ENCODE measurements at regions not wholly inside any gene's neighbourhood (a gene's known extent, or its start where the extent isn't known, plus 50 kb on each side); places are given as distances from the start of the nearest gene placed in this dataset.
A peak's percentile ranks its signal among the peaks of the same experiment; 100 is the strongest.

DNA sequence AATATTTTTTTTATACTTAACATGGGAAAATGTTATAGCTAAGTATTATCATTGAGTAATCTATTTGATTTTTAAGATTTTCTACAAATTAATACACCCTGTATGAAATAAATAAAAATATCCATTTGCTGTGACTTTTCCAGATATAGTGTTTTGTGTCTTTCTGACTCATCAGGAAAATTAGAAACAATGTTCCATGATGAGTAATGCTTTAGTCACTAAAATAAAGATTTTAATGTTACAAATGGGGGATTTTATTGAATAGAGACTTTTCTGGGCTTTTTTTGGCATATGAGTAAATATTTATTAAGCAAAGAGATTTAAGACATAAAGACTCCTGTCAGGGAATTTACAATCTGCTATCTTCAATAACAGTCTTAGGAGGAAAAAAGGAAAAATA, 279.2 kb upstream of the NOCT start:
- Histone ChIP-seq H3K79me2 (ENCODE audit: low read length) (no peaks in the 10 kb centered on the region), H2AFZ (ENCODE audit: low read length) (no peak overlapping the region), H3K27me3 (ENCODE audit: low read length) (no peaks in the 10 kb centered on the region), H3K9me3 (ENCODE audit: low read length) (no peaks in the 10 kb centered on the region), H3K27ac (ENCODE audit: low read length) (peak overlapping the region; percentile 36), H3K4me3 (ENCODE audit: low read length) (no peak overlapping the region), H3K4me2 (ENCODE audit: low read length) (peak overlapping the region; percentile 59), H3K9me2 (replicated peaks; ENCODE audit: low read length) (no peaks in the 10 kb centered on the region), H3F3A (ENCODE audit: low read length, unreplicated experiment) (no peaks in the 10 kb centered on the region), H3K4me1 (ENCODE audit: insufficient read depth, low read length) (peaks cover 15% of the 10 kb centered on the region), H3K9ac (ENCODE audit: low read length) (no peak overlapping the region), H4K20me1 (ENCODE audit: low read length) (no peaks in the 10 kb centered on the region), H3K36me3 (ENCODE audit: low read depth, low read length) (no peaks in the 10 kb centered on the region)
- TF ChIP-seq EZH2phosphoT487 (IDR thresholded peaks at IDR 0.05; ENCODE audit: borderline replicate concordance, low read length) = no peak
- no peak for TF ChIP-seq CTCF (conservative IDR thresholded peaks at IDR 0.05; ENCODE audit: low read depth, low read length)
- TF ChIP-seq EZH2 (IDR thresholded peaks at IDR 0.05; ENCODE audit: low read length, unreplicated experiment) = no peak
- POLR2A ChIA-PET (ENCODE audit: unreplicated experiment) = no interaction called here
- DNase-seq = peak; percentile 62
- intact Hi-C loops (cut with micrococcal nuclease) = no loop called here
- BruUV-seq (replicated peaks) = no TSS peak
- CTCF ChIA-PET = interaction anchor here (0.6 kb wide), 1 partner anchor 53 kb away, joined by 4 read pairs; no protein-coding TSS in a partner anchor
- ATAC-seq = peak; percentile 71

GRCh38 chr4:138734746-138735145, 280.8 kb upstream of the NOCT start:
- no peaks in the 10 kb centered on the region for H3K9me2 ChIP-seq (replicated peaks; ENCODE audit: low read length)
- CTCF ChIA-PET = no interaction called here
- no peak overlapping the region for H3K27ac ChIP-seq (ENCODE audit: low read length)
- DNase-seq (no peak), ATAC-seq (no peak)
- TF ChIP-seq EZH2 (IDR thresholded peaks at IDR 0.05; ENCODE audit: low read length, unreplicated experiment) (no peak), CTCF (conservative IDR thresholded peaks at IDR 0.05; ENCODE audit: low read depth, low read length) (no peak), EZH2phosphoT487 (IDR thresholded peaks at IDR 0.05; ENCODE audit: borderline replicate concordance, low read length) (no peak)
- no peak overlapping the region for H3K4me3 ChIP-seq (ENCODE audit: low read length)
- H3K9me3 ChIP-seq (ENCODE audit: low read length) = no peaks in the 10 kb centered on the region
- POLR2A ChIA-PET (ENCODE audit: unreplicated experiment) = no interaction called here
- H3K4me2 ChIP-seq (ENCODE audit: low read length) = no peak overlapping the region
- H3K4me1 ChIP-seq (ENCODE audit: insufficient read depth, low read length) = peaks cover 15% of the 10 kb centered on the region
- no TSS peak for BruUV-seq (replicated peaks)
- H3K79me2 ChIP-seq (ENCODE audit: low read length) = no peaks in the 10 kb centered on the region
- H3K9ac ChIP-seq (ENCODE audit: low read length) = no peak overlapping the region
- no peaks in the 10 kb centered on the region for H3F3A ChIP-seq (ENCODE audit: low read length, unreplicated experiment)
- no peaks in the 10 kb centered on the region for H3K27me3 ChIP-seq (ENCODE audit: low read length)
- no peaks in the 10 kb centered on the region for H4K20me1 ChIP-seq (ENCODE audit: low read length)
- intact Hi-C loops (cut with micrococcal nuclease) = no loop called here
- H3K36me3 ChIP-seq (ENCODE audit: low read depth, low read length) = no peaks in the 10 kb centered on the region
- H2AFZ ChIP-seq (ENCODE audit: low read length) = no peak overlapping the region

- Histone ChIP-seq H3K27me3 (ENCODE audit: low read length) (0 out of 2 replicates have a peak, but pooled peaks cover 4% of the 10 kb centered on the region), H3K27ac (ENCODE audit: low read length) (no peak overlapping the region), H3K36me3 (ENCODE audit: low read depth, low read length) (no peaks in the 10 kb centered on the region), H3K4me3 (ENCODE audit: low read length) (no peak overlapping the region), H3K9me3 (ENCODE audit: low read length) (no peaks in the 10 kb centered on the region), H3K4me2 (ENCODE audit: low read length) (no peak overlapping the region), H2AFZ (ENCODE audit: low read length) (no peak overlapping the region), H3K4me1 (ENCODE audit: insufficient read depth, low read length) (no peaks in the 10 kb centered on the region), H3K9ac (ENCODE audit: low read length) (no peak overlapping the region), H4K20me1 (ENCODE audit: low read length) (no peaks in the 10 kb centered on the region), H3K79me2 (ENCODE audit: low read length) (no peaks in the 10 kb centered on the region), H3F3A (ENCODE audit: low read length, unreplicated experiment) (no peaks in the 10 kb centered on the region), H3K9me2 (replicated peaks; ENCODE audit: low read length) (no peaks in the 10 kb centered on the region)
- POLR2A ChIA-PET (ENCODE audit: unreplicated experiment) = no interaction called here
- CTCF ChIA-PET = no interaction called here
- TF ChIP-seq CTCF (conservative IDR thresholded peaks at IDR 0.05; ENCODE audit: low read depth, low read length) = no peak
- TF ChIP-seq EZH2 (IDR thresholded peaks at IDR 0.05; ENCODE audit: low read length, unreplicated experiment) = no peak
- TF ChIP-seq EZH2phosphoT487 (IDR thresholded peaks at IDR 0.05; ENCODE audit: borderline replicate concordance, low read length) = no peak
- no peak for ATAC-seq
- no TSS peak for BruUV-seq (replicated peaks)
- DNase-seq = peak; percentile 30
- intact Hi-C loops (cut with micrococcal nuclease) = loop anchor here (10.0 kb wide), 1 partner anchor 116 kb away; no protein-coding TSS in a partner anchor
These were observed 287.0 kb upstream of the NOCT start for GRCh38 chr4:138728566-138728965.

All from PC-3 (cell line).